H1 (cell line): ENCODE measurements at regions not wholly inside any gene's neighbourhood (a gene's known extent, or its start where the extent isn't known, plus 50 kb on each side); places are given as distances from the start of the nearest gene placed in this dataset.

Experiments used
- CTCF ChIA-PET: fragments of 300-600 bp; sonication (Branson Sonifier 250); formaldehyde crosslinking; loops from one replicate; lab custom pipeline; 2021; ENCODE audit not compliant: partially characterized antibody; lab: Charles Lee
- POLR2A ChIA-PET: fragments of 300-600 bp; sonication (Branson Sonifier 250); formaldehyde crosslinking; loops from one replicate; lab custom pipeline; 2021; ENCODE audit warnings: inconsistent platforms; ENCODE audit not compliant: partially characterized antibody; lab: Charles Lee
- DNase-seq, 2 experiments: peaks; one replicate each; pipeline versions ENCODE4 v3.0.0 to v3.0.0-alpha.2; 2010 to 2022; ENCODE audit warnings: low spot score in 2 of 2, low read depth in 1 of 2, mixed read lengths in 1 of 2
- FAIRE-seq: peaks from 2 replicates; lab custom pipeline; 2011; peaks lifted over from hg19 to GRCh38; lab: Jason Lieb, UNC
- H2AFZ ChIP-seq: 2 replicates; pipeline ENCODE4 v1.8.1; 2012; ENCODE audit warnings: low read length, inconsistent platforms
- H2AK5ac ChIP-seq: 2 replicates; pipeline ENCODE4 v1.6.1; 2013; ENCODE audit warnings: low read depth, low read length
- H2BK120ac ChIP-seq: replicated peaks from 2 replicates; pipeline ENCODE3; 2013; ENCODE audit warnings: low read depth, low read length, inconsistent platforms
- H2BK12ac ChIP-seq: 2 replicates; pipeline ENCODE4 v1.6.1; 2013; ENCODE audit warnings: low read depth, low read length
- H2BK15ac ChIP-seq: 2 replicates; pipeline ENCODE4 v1.6.1; 2013; ENCODE audit warnings: low read length
- H2BK20ac ChIP-seq: 2 replicates; pipeline ENCODE4 v1.6.1; 2013; ENCODE audit warnings: low read length
- H2BK5ac ChIP-seq: 2 replicates; pipeline ENCODE4 v1.6.1; 2013; ENCODE audit warnings: low read depth, low read length
- H3K14ac ChIP-seq: 2 replicates; pipeline ENCODE4 v1.6.1; 2013; ENCODE audit warnings: inconsistent platforms; ENCODE audit not compliant: insufficient read length
- H3K18ac ChIP-seq: 2 replicates; pipeline ENCODE4 v1.6.1; 2013; ENCODE audit warnings: low read length; ENCODE audit errors: extremely low read depth
- H3K23ac ChIP-seq: 2 replicates; pipeline ENCODE4 v1.6.1; 2013; ENCODE audit warnings: inconsistent platforms; ENCODE audit not compliant: insufficient read length
- H3K23me2 ChIP-seq: 2 replicates; pipeline ENCODE4 v1.6.1; 2013; ENCODE audit warnings: low read depth, low read length
- H3K27ac ChIP-seq: 2 replicates; pipeline ENCODE4 v1.6.1; 2011; ENCODE audit warnings: low read depth, low read length, inconsistent platforms
- H3K27me3 ChIP-seq, 4 experiments: replicated peaks in 1 of 4; 1 replicate in 1 of 4; 2 replicates in 3 of 4; pipeline versions ENCODE4 v1.6.1 to v1.8.1; 2011 to 2013; ENCODE audit warnings: low read length in 3 of 4, mild to moderate bottlenecking in 3 of 4, inconsistent platforms in 2 of 4, mixed read lengths in 2 of 4, moderate library complexity in 1 of 4; ENCODE audit not compliant: control insufficient read depth in 3 of 4, insufficient read depth in 3 of 4; ENCODE audit errors: extremely low read depth in 1 of 4
- H3K36me3 ChIP-seq, 4 experiments: 2 replicates each; pipeline versions ENCODE4 v1.6.1 to v1.8.1; 2011 to 2013; ENCODE audit warnings: mild to moderate bottlenecking in 4 of 4, low read length in 3 of 4, moderate library complexity in 2 of 4, control low read depth in 1 of 4, inconsistent platforms in 1 of 4; ENCODE audit not compliant: insufficient read depth in 4 of 4, control insufficient read depth in 2 of 4
- H3K4ac ChIP-seq: replicated peaks from 2 replicates; pipeline ENCODE3; 2013; ENCODE audit warnings: low read length, low read depth, mixed read lengths, inconsistent platforms; ENCODE audit not compliant: insufficient read length
- H3K4me1 ChIP-seq, 4 experiments: replicated peaks in 1 of 4; 1 replicate in 1 of 4; 2 replicates in 3 of 4; pipeline versions ENCODE4 v1.6.1 to v1.8.1; 2011 to 2013; ENCODE audit warnings: low read length in 3 of 4, inconsistent platforms in 2 of 4, mixed read lengths in 1 of 4; ENCODE audit not compliant: insufficient read depth in 4 of 4, control insufficient read depth in 3 of 4
- H3K4me2 ChIP-seq, 2 experiments: 2 replicates each; pipeline versions ENCODE4 v1.6.1 to v1.8.1; 2011 to 2013; ENCODE audit warnings: low read depth in 2 of 2, low read length in 2 of 2, control low read depth in 1 of 2, inconsistent platforms in 1 of 2, mild to moderate bottlenecking in 1 of 2; ENCODE audit not compliant: insufficient read depth in 1 of 2
- H3K4me3 ChIP-seq, 4 experiments: fragments of 200-600, 300-600 bp in 1 of 4; sonication (generic), shearing (Covaris generic), sonication (Bioruptor Twin) in 1 of 4; 2 replicates each; pipeline versions ENCODE4 v1.5.1 to v1.8.1; 2011 to 2016; ENCODE audit warnings: low read length in 4 of 4, low read depth in 3 of 4, control low read depth in 2 of 4, inconsistent platforms in 2 of 4, mild to moderate bottlenecking in 2 of 4, mixed read lengths in 1 of 4, moderate library complexity in 1 of 4; ENCODE audit not compliant: insufficient read depth in 2 of 4; ENCODE audit errors: extremely low read depth in 1 of 4
- H3K56ac ChIP-seq: replicated peaks from 2 replicates; pipeline ENCODE3; 2013; ENCODE audit warnings: low read depth, mild to moderate bottlenecking, mixed read lengths, low read length, inconsistent platforms; ENCODE audit not compliant: insufficient read length
- H3K79me1 ChIP-seq: 2 replicates; pipeline ENCODE4 v1.6.1; 2013; ENCODE audit warnings: low read depth, low read length, control low read depth
- H3K79me2 ChIP-seq, 2 experiments: 2 replicates each; pipeline versions ENCODE4 v1.6.1 to v1.8.1; 2012 to 2013; ENCODE audit warnings: low read length in 2 of 2, mild to moderate bottlenecking in 2 of 2, inconsistent platforms in 1 of 2; ENCODE audit not compliant: insufficient read depth in 2 of 2, control insufficient read depth in 1 of 2
- H3K9ac ChIP-seq, 4 experiments: replicated peaks in 1 of 4; 1 replicate in 1 of 4; 2 replicates in 3 of 4; pipeline versions ENCODE4 v1.6.1 to v1.8.1; 2011 to 2013; ENCODE audit warnings: low read depth in 3 of 4, low read length in 3 of 4, control low read depth in 2 of 4, mild to moderate bottlenecking in 2 of 4, moderate library complexity in 2 of 4, inconsistent platforms in 1 of 4; ENCODE audit errors: extremely low read depth in 1 of 4
- H3K9me3 ChIP-seq, 2 experiments: 2 replicates each; pipeline versions ENCODE4 v1.6.1 to v1.8.1; 2012 to 2013; ENCODE audit warnings: mild to moderate bottlenecking in 2 of 2, moderate library complexity in 2 of 2, control low read depth in 1 of 2, inconsistent platforms in 1 of 2, low read depth in 1 of 2, low read length in 1 of 2, mixed read lengths in 1 of 2; ENCODE audit not compliant: insufficient read depth in 2 of 2
- H4K20me1 ChIP-seq, 2 experiments: replicated peaks in 1 of 2; 2 replicates each; pipeline versions ENCODE3 to v1.8.1; 2011 to 2013; ENCODE audit warnings: inconsistent platforms in 2 of 2, low read length in 2 of 2, mild to moderate bottlenecking in 1 of 2; ENCODE audit not compliant: insufficient read depth in 2 of 2, control insufficient read depth in 1 of 2
- H4K5ac ChIP-seq: 2 replicates; pipeline ENCODE4 v1.6.1; 2013; ENCODE audit warnings: low read length, low read depth, mixed read lengths, inconsistent platforms; ENCODE audit not compliant: insufficient read length
- H4K8ac ChIP-seq: 2 replicates; pipeline ENCODE4 v1.8.0; 2013; ENCODE audit warnings: mild to moderate bottlenecking, moderate library complexity, low read length, inconsistent platforms; ENCODE audit not compliant: insufficient read depth; ENCODE audit errors: extremely low read depth
- H4K91ac ChIP-seq: replicated peaks from 2 replicates; pipeline ENCODE3; 2013; ENCODE audit warnings: low read length, mixed read lengths, inconsistent platforms; ENCODE audit not compliant: insufficient read length
- GABPA ChIP-seq: IDR thresholded peaks from 2 replicates; pipeline ENCODE4 v1.6.1; 2011; ENCODE audit warnings: mild to moderate bottlenecking, low read length, moderate library complexity, borderline replicate concordance; ENCODE audit not compliant: insufficient read depth
- MAFK ChIP-seq: IDR thresholded peaks from 2 replicates; pipeline ENCODE4 v1.6.1; 2012; ENCODE audit warnings: low read depth, mild to moderate bottlenecking, improper control_type of control experiment, low read length
- NANOG ChIP-seq: IDR thresholded peaks from 2 replicates; pipeline ENCODE4 v1.6.1; 2011; ENCODE audit warnings: low read length, low read depth, mild to moderate bottlenecking, inconsistent platforms; ENCODE audit not compliant: insufficient read depth, poor library complexity, severe bottlenecking
- PHF8 ChIP-seq: fragments of 200-600 bp; sonication (generic); conservative IDR thresholded peaks from 2 replicates; pipeline ENCODE4 v1.7.1; 2012; ENCODE audit warnings: low read depth, mild to moderate bottlenecking, inconsistent platforms, low read length, moderate library complexity
- SIX5 ChIP-seq: IDR thresholded peaks from 2 replicates; pipeline ENCODE4 v1.6.1; 2011; ENCODE audit warnings: mild to moderate bottlenecking, low read depth, low read length
- TBP ChIP-seq: IDR thresholded peaks from 2 replicates; pipeline ENCODE4 v1.6.1; 2011; ENCODE audit warnings: low read depth, low read length, improper control_type of control experiment
- WGBS, 2 experiments: shearing (Covaris generic) in 1 of 2; methylation state at CpG; one replicate each; pipeline versions ENCODE4 v1.1.6 to v1.1.7; 2013 to 2015; ENCODE audit warnings: low lambda C conversion rate in 2 of 2, mixed read lengths in 2 of 2, inconsistent platforms in 1 of 2, low coverage in 1 of 2, missing lambda C conversion rate in 1 of 2; ENCODE audit not compliant: insufficient replicate concordance in 2 of 2, insufficient coverage in 1 of 2, insufficient read length in 1 of 2; ENCODE audit errors: extremely low coverage in 1 of 2, missing lambda C conversion rate in 1 of 2; 5-methylcytosine and 5-hydroxymethylcytosine counted together

DNA sequence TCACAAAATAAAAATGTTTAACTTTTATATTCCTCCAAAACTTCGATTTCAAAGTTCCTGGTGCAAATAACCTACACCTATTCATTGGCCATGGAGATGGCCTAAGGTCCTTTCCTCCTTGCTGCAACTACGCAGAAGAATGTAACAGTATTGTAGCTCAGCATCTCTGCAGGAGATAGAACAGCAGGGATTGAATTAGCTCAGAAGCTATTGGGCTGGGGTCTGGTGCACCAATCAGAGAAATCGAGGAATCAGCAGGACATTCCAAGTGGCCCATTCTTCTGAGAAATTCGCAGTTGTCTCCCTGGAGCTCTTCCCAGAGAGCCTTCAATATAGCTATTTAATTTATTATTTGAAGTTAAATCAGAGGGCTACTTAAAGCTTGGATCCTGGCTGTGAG is 560.6 kb downstream of the GATA3 start:
- no peak overlapping the region for H2AK5ac ChIP-seq

More for the DNA sequence above, 560.6 kb downstream of the GATA3 start:
- Histone ChIP-seq H3K27ac (no peak overlapping the region), H3K27me3 (no peaks in the 10 kb centered on the region), H2BK20ac (no peak overlapping the region), H3K4ac (no peak overlapping the region), H3K79me2 (no peaks in the 10 kb centered on the region), H4K5ac (no peak overlapping the region), H2BK5ac (no peak overlapping the region), H3K79me1 (no peaks in the 10 kb centered on the region), H3K23me2 (no peaks in the 10 kb centered on the region), H3K4me2 (no peak overlapping the region), H2BK15ac (no peak overlapping the region), H3K9ac (no peak overlapping the region), H4K20me1 (no peaks in the 10 kb centered on the region), H3K36me3 (no peaks in the 10 kb centered on the region), H3K18ac (no peak overlapping the region), H3K9me3 (no peaks in the 10 kb centered on the region), H4K91ac (no peak overlapping the region), H4K8ac (no peak overlapping the region), H3K14ac (no peak overlapping the region), H2BK120ac (no peak overlapping the region), H3K4me1 (no peaks in the 10 kb centered on the region), H2BK12ac (no peak overlapping the region), H3K23ac (no peak overlapping the region), H3K4me3 (no peak overlapping the region), H2AFZ (no peak overlapping the region), H3K56ac (no peak overlapping the region)
- FAIRE-seq (peak; percentile 63), DNase-seq (no peak)
- CTCF ChIA-PET: interaction anchor here (0.9 to 1.7 kb wide), 2 partner anchors 10 to 20 kb away, joined by 3 to 6 read pairs; no protein-coding TSS in a partner anchor
- no peak for TF ChIP-seq MAFK
- TF ChIP-seq GABPA: no peak
- no peak for TF ChIP-seq SIX5
- TF ChIP-seq TBP: no peak
- no peak for TF ChIP-seq PHF8
- peak; percentile 46 for TF ChIP-seq NANOG
- WGBS, 2 experiments: 85% methylated on average over 4 of the region's 4 CpGs; no CpG with 5 or more reads in 1 of the 2 experiments
- POLR2A ChIA-PET: no interaction called here
